HepG2 (cell line): ENCODE measurements at regions not wholly inside any gene's neighbourhood (a gene's known extent, or its start where the extent isn't known, plus 50 kb on each side); places are given as distances from the start of the nearest gene placed in this dataset.

ENCODE experiments used
- ATAC-seq: fragments of 200-7000 bp; cut with Tn5 transposase; 3 replicates; pipeline ENCODE4 v1.9.1; 2020; ENCODE audit warnings: mild to moderate bottlenecking, moderate library complexity
- BruUV-seq: library from RNA; stranded (reverse); fragments of 400-500 nt; replicated peaks from 2 replicates; lab custom pipeline; 2021; lab: Mats Ljungman, UMichigan
- CTCF ChIA-PET: fragments of 300-600 bp; formaldehyde crosslinking; extraction: SDS; loops from one replicate; lab custom pipeline; 2021; ENCODE audit warnings: low total read pairs, inconsistent platforms, low intra/inter-chr PET ratio; lab: Yijun Ruan, JAX
- POLR2A ChIA-PET: fragments of 350-600 bp; sonication (Branson Sonifier 250); formaldehyde crosslinking; loops from one replicate; lab custom pipeline; 2020; ENCODE audit warnings: antibody characterized with exemption, inconsistent platforms; lab: Yijun Ruan, JAX
- DNase-seq: peaks from one replicate; pipeline ENCODE4 v3.0.0-alpha.2; 2015; ENCODE audit warnings: low spot score
- FAIRE-seq: peaks from 3 replicates; lab custom pipeline; 2011; peaks lifted over from hg19 to GRCh38; lab: Jason Lieb, UNC
- H2AFZ ChIP-seq: one replicate; pipeline ENCODE4 v1.6.1; 2011; ENCODE audit warnings: low read length, inconsistent platforms
- H3K27ac ChIP-seq: fragments of 300-600 bp; 3 replicates; pipeline ENCODE4 v1.8.0; 2011; ENCODE audit warnings: mixed run types, mild to moderate bottlenecking, mixed read lengths, low read length, inconsistent platforms; ENCODE audit not compliant: insufficient read depth; ENCODE audit errors: extremely low read length
- H3K27me3 ChIP-seq, 2 experiments: fragments of 200-600 bp in 1 of 2; 2 replicates in 1 of 2; 3 replicates in 1 of 2; pipeline versions ENCODE4 v1.6.0 to v1.8.0; 2011; ENCODE audit warnings: low read length in 2 of 2, mild to moderate bottlenecking in 2 of 2, moderate library complexity in 2 of 2, inconsistent platforms in 1 of 2; ENCODE audit not compliant: insufficient read depth in 2 of 2, control insufficient read depth in 1 of 2
- H3K36me3 ChIP-seq, 2 experiments: fragments of 200-600 bp in 1 of 2; replicated peaks in 1 of 2; 2 replicates in 1 of 2; 3 replicates in 1 of 2; pipeline versions ENCODE4 v1.5.1 to v1.8.0; 2011; ENCODE audit warnings: low read length in 2 of 2, inconsistent platforms in 1 of 2; ENCODE audit not compliant: insufficient read depth in 2 of 2, control insufficient read depth in 1 of 2
- H3K4me1 ChIP-seq: 2 replicates; pipeline ENCODE4 v1.5.1; 2012; ENCODE audit warnings: low read length, inconsistent platforms; ENCODE audit not compliant: insufficient read depth
- H3K4me2 ChIP-seq: 2 replicates; pipeline ENCODE4 v1.6.0; 2011; ENCODE audit warnings: low read depth, low read length, inconsistent platforms
- H3K4me3 ChIP-seq, 3 experiments: fragments of 200-600 bp in 1 of 3; sonication (generic), shearing (Covaris generic) in 1 of 3; replicated peaks in 1 of 3; 2 replicates each; pipeline ENCODE4 v1.5.1; 2011 to 2016; ENCODE audit warnings: low read length in 3 of 3, inconsistent platforms in 2 of 3, low read depth in 2 of 3, mild to moderate bottlenecking in 2 of 3, control low read depth in 1 of 3, mixed read lengths in 1 of 3; ENCODE audit not compliant: insufficient read depth in 1 of 3
- H3K79me2 ChIP-seq: one replicate; pipeline ENCODE4 v1.6.1; 2011; ENCODE audit warnings: low read length, inconsistent platforms; ENCODE audit not compliant: insufficient read depth
- H3K9ac ChIP-seq: 2 replicates; pipeline ENCODE4 v1.6.0; 2011; ENCODE audit warnings: mild to moderate bottlenecking, low read depth, low read length, inconsistent platforms; ENCODE audit not compliant: insufficient read depth
- H3K9me3 ChIP-seq: 2 replicates; pipeline ENCODE4 v1.5.1; 2012; ENCODE audit warnings: mild to moderate bottlenecking, low read length
- H4K20me1 ChIP-seq: 2 replicates; pipeline ENCODE4 v1.6.0; 2011; ENCODE audit warnings: inconsistent platforms, mild to moderate bottlenecking, low read length, moderate library complexity; ENCODE audit not compliant: insufficient read depth
- ZNF331 ChIP-seq: sonication (generic); formaldehyde crosslinking; IDR thresholded peaks from 2 replicates; pipeline ENCODE4 v1.4.0; 2020; ENCODE audit warnings: missing genetic modification reagents
- ZNF407 ChIP-seq: sonication (generic); formaldehyde crosslinking; IDR thresholded peaks from one replicate; pipeline ENCODE4 v1.5.1; 2020; ENCODE audit warnings: mild to moderate bottlenecking, missing genetic modification reagents; ENCODE audit errors: not compliant biosample characterization
- WGBS: methylation state at CpG from one replicate; pipeline ENCODE4 v1.1.6; 2017; ENCODE audit warnings: low lambda C conversion rate; 5-methylcytosine and 5-hydroxymethylcytosine counted together
- in situ Hi-C: cut with HindIII; loops from 2 replicates; pipeline ENCODE4 v1.10.0; 2017; ENCODE audit warnings: low pct_unique_long_range_greater_than_20kb; ENCODE audit not compliant: extremely low pct_ligation_motif_present
- intact Hi-C: fragments of 100-400 bp; cut with micrococcal nuclease; formaldehyde crosslinking; loops from one replicate; pipeline ENCODE4 v1.10.0; 2022; ENCODE audit not compliant: unreplicated experiment

GRCh38 chr9:68601081-68601480 is 60.4 kb upstream of the TMEM252 start (continued):
- TF ChIP-seq ZNF407: no peak

GRCh38 chr9:68603371-68603770 is 62.7 kb upstream of the TMEM252 start:
- no TSS peak for BruUV-seq
- FAIRE-seq (no peak), DNase-seq (no peak), ATAC-seq (no peak)
- intact Hi-C loops (no loop called here), in situ Hi-C loops (no loop called here)
- H3K27me3 ChIP-seq: no peaks in the 10 kb centered on the region
- no peak for TF ChIP-seq ZNF331 (CRISPR knock-in tag)
- H3K79me2 ChIP-seq: no peaks in the 10 kb centered on the region
- H3K27ac ChIP-seq: no peak overlapping the region
- no peak overlapping the region for H3K9ac ChIP-seq
- H3K36me3 ChIP-seq: no peaks in the 10 kb centered on the region
- WGBS: 0% methylated on average over 2 of the region's 2 CpGs
- H4K20me1 ChIP-seq: no peaks in the 10 kb centered on the region
- no peak overlapping the region for H3K4me2 ChIP-seq
- H3K4me3 ChIP-seq: no peak overlapping the region
- H2AFZ ChIP-seq: no peak overlapping the region
- POLR2A ChIA-PET: no interaction called here
- no peaks in the 10 kb centered on the region for H3K9me3 ChIP-seq
- CTCF ChIA-PET: no interaction called here
- no peaks in the 10 kb centered on the region for H3K4me1 ChIP-seq
